DOHH2 (cell line): ENCODE measurements at regions not wholly inside any gene's neighbourhood (a gene's known extent, or its start where the extent isn't known, plus 50 kb on each side); places are given as distances from the start of the nearest gene placed in this dataset.

Experiments used
- H3F3A ChIP-seq: fragments of 200-600 bp; sonication (generic), shearing (Covaris generic); 2 replicates; pipeline ENCODE4 v1.6.0; 2016; ENCODE audit warnings: antibody characterized with exemption, mild to moderate bottlenecking; ENCODE audit not compliant: control insufficient read depth, insufficient read depth
- H3K27ac ChIP-seq: fragments of 200-600 bp; sonication (generic); 2 replicates; pipeline ENCODE4 v1.5.1; 2014; ENCODE audit warnings: low read depth, mild to moderate bottlenecking, low read length, moderate library complexity
- H3K27me3 ChIP-seq: fragments of 200-600 bp; sonication (generic); 2 replicates; pipeline ENCODE4 v1.6.1; 2014; ENCODE audit warnings: mild to moderate bottlenecking, low read length, mixed read lengths; ENCODE audit not compliant: control insufficient read depth
- H3K36me3 ChIP-seq: fragments of 200-600 bp; sonication (generic); 2 replicates; pipeline ENCODE4 v1.6.1; 2014; ENCODE audit warnings: mild to moderate bottlenecking, low read length, moderate library complexity, mixed read lengths; ENCODE audit not compliant: control insufficient read depth
- H3K4me1 ChIP-seq: fragments of 200-600 bp; sonication (generic); 2 replicates; pipeline ENCODE4 v1.6.1; 2014; ENCODE audit warnings: mild to moderate bottlenecking, low read length, mixed read lengths; ENCODE audit not compliant: control insufficient read depth
- H3K4me2 ChIP-seq: fragments of 200-600 bp; sonication (generic); 2 replicates; pipeline ENCODE4 v1.6.0; 2014; ENCODE audit warnings: mild to moderate bottlenecking, low read length, moderate library complexity
- H3K4me3 ChIP-seq: fragments of 200-600 bp; sonication (generic); 2 replicates; pipeline ENCODE4 v1.5.1; 2014; ENCODE audit warnings: mild to moderate bottlenecking, low read length, mixed read lengths
- H3K79me2 ChIP-seq: fragments of 200-600 bp; sonication (generic); 2 replicates; pipeline ENCODE4 v1.6.1; 2014; ENCODE audit warnings: mild to moderate bottlenecking, low read length, mixed read lengths; ENCODE audit not compliant: control insufficient read depth
- H3K9me2 ChIP-seq: fragments of 200-600 bp; sonication (generic); replicated peaks from 2 replicates; pipeline ENCODE4 v1.6.1; 2014; ENCODE audit warnings: mild to moderate bottlenecking, low read length, mixed read lengths; ENCODE audit not compliant: control insufficient read depth
- H3K9me3 ChIP-seq: fragments of 200-600 bp; sonication (generic); 2 replicates; pipeline ENCODE4 v1.6.1; 2014; ENCODE audit warnings: antibody characterized with exemption, low read length, mixed read lengths; ENCODE audit not compliant: control insufficient read depth, insufficient read depth
- H4K20me1 ChIP-seq: fragments of 200-600 bp; sonication (generic); 2 replicates; pipeline ENCODE4 v1.6.0; 2014; ENCODE audit warnings: low read depth, mild to moderate bottlenecking, antibody characterized with exemption, low read length, moderate library complexity; ENCODE audit not compliant: control insufficient read depth, insufficient read depth
- CTCF ChIP-seq: fragments of 200-600 bp; sonication (generic); IDR thresholded peaks from one replicate; pipeline ENCODE4 v1.5.1; 2014; ENCODE audit warnings: antibody characterized with exemption, mild to moderate bottlenecking, low read depth, low read length; ENCODE audit not compliant: poor library complexity, severe bottlenecking
- EZH2phosphoT487 ChIP-seq: fragments of 200-600 bp; sonication (generic); IDR thresholded peaks from 2 replicates; pipeline ENCODE4 v1.6.1; 2017; ENCODE audit warnings: borderline replicate concordance, mild to moderate bottlenecking, antibody characterized with exemption, low read length, moderate library complexity, mixed read lengths

- Histone ChIP-seq H3K4me3 (no peak overlapping the region), H3F3A (no peaks in the 10 kb centered on the region), H3K4me1 (0 out of 2 replicates have a peak, but pooled peaks cover 5% of the 10 kb centered on the region), H3K36me3 (no peaks in the 10 kb centered on the region), H3K4me2 (no peak overlapping the region), H3K9me2 (no peaks in the 10 kb centered on the region), H4K20me1 (no peaks in the 10 kb centered on the region), H3K27ac (no peak overlapping the region), H3K79me2 (no peaks in the 10 kb centered on the region), H3K9me3 (no peaks in the 10 kb centered on the region), H3K27me3 (no peaks in the 10 kb centered on the region)
- TF ChIP-seq EZH2phosphoT487 = no peak
- no peak for TF ChIP-seq CTCF
These were observed 343.8 kb downstream of the CYRIA start for GRCh38 chr2:16321872-16322271.

- Histone ChIP-seq H3K9me3 (no peaks in the 10 kb centered on the region), H3K9me2 (no peaks in the 10 kb centered on the region), H3F3A (no peaks in the 10 kb centered on the region), H3K4me1 (0 out of 2 replicates have a peak, but pooled peaks cover 5% of the 10 kb centered on the region), H3K4me3 (no peak overlapping the region), H3K27me3 (no peaks in the 10 kb centered on the region), H3K27ac (no peak overlapping the region), H3K36me3 (no peaks in the 10 kb centered on the region), H3K79me2 (no peaks in the 10 kb centered on the region), H4K20me1 (no peaks in the 10 kb centered on the region), H3K4me2 (no peak overlapping the region)
- TF ChIP-seq CTCF (no peak), EZH2phosphoT487 (no peak)
These were observed 344.4 kb downstream of the CYRIA start for GRCh38 chr2:16321256-16321655.

- Histone ChIP-seq H3K4me2 (no peak overlapping the region), H3K4me1 (0 out of 2 replicates have a peak, but pooled peaks cover 5% of the 10 kb centered on the region), H3K9me2 (no peaks in the 10 kb centered on the region), H3K27ac (no peak overlapping the region), H3K27me3 (no peaks in the 10 kb centered on the region), H4K20me1 (no peaks in the 10 kb centered on the region), H3K4me3 (no peak overlapping the region), H3K36me3 (no peaks in the 10 kb centered on the region), H3F3A (no peaks in the 10 kb centered on the region), H3K79me2 (no peaks in the 10 kb centered on the region), H3K9me3 (no peaks in the 10 kb centered on the region)
- TF ChIP-seq CTCF = no peak
- no peak for TF ChIP-seq EZH2phosphoT487
These were observed 344.9 kb downstream of the CYRIA start for GRCh38 chr2:16320716-16321115.
